ENCODE measurements at regions not wholly inside any gene's neighbourhood (a gene's known extent, or its start where the extent isn't known, plus 50 kb on each side); places are given as distances from the start of the nearest gene placed in this dataset.
"Not testable (repeated sequence)": the region's sequence is repeated elsewhere in the genome, so short reads cannot be mapped to it uniquely, and the experiment has no call there.

GRCh38 chr6:62819640-62820039, 391.6 kb upstream of the FKBP1C start:
- peaks cover 20% of the 10 kb centered on the region for H3K9me3 Mint-ChIP-seq
- TF ChIP-seq CTCF (IDR thresholded peaks at IDR 0.05) = no peak
- no peaks in the 10 kb centered on the region for H3K4me1 Mint-ChIP-seq
- no peaks in the 10 kb centered on the region for H3K36me3 Mint-ChIP-seq (ENCODE audit: low read depth)
- H3K27me3 Mint-ChIP-seq (ENCODE audit: low read depth, poor library complexity) = no peaks in the 10 kb centered on the region
- DNase-seq = no peak
- no peak overlapping the region for H3K4me3 Mint-ChIP-seq
- no peak overlapping the region for H3K27ac Mint-ChIP-seq

GRCh38 chr6:62808565-62809293, 402.5 kb upstream of the FKBP1C start:
- Mint-ChIP-seq H3K27me3 (ENCODE audit: low read depth, poor library complexity) (no peaks in the 10 kb centered on the region), H3K4me1 (no peaks in the 10 kb centered on the region), H3K9me3 (no peaks in the 10 kb centered on the region), H3K27ac (no peak overlapping the region), H3K4me3 (no peak overlapping the region), H3K36me3 (ENCODE audit: low read depth) (no peaks in the 10 kb centered on the region)
- no peak for DNase-seq
- no peak for TF ChIP-seq CTCF (IDR thresholded peaks at IDR 0.05)

DNA sequence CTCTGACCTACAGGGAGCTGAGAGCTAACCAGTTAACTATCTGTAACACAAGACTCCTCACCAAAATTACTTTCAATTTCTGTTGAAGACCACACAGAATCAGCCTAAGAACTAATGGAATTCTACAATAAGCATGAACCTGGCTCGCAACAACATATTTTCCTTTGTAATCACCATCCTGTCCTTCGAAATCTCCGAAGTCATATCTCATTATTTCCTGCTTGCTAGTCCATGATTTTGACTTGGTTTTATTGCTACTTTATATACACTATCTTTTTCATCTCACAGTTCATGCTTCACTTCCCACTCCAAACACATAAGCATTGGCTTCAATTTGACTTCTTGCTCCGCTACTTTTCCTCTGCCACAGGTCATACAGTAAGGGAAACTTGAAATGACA, 405.8 kb upstream of the FKBP1C start:
- peaks cover 7% of the 10 kb centered on the region for H3K4me1 Mint-ChIP-seq
- no peak overlapping the region for H3K27ac Mint-ChIP-seq

DNA sequence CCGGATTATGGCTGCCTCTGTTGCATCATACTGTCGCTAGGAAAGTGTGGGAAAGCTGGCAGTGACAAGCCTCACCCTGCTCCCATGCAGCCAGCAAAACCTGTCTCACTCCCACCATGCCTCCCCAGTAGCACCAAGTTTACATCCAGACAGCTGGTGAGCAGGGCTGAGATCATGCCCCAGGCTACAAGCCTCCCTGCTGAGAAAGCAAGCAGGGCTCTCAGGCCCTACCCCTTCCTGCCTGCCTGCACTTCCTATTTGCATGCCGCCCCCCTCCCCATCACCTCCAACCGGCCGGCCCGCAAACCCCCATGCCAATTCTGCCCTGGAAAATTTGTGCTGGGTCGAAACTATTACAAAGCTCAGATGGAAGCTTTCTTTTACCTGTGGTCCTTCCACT, 408.2 kb upstream of the FKBP1C start:
- no peak overlapping the region for H3K27ac Mint-ChIP-seq
- H3K4me1 Mint-ChIP-seq = peaks cover 7% of the 10 kb centered on the region
- H3K9me3 Mint-ChIP-seq = no peaks in the 10 kb centered on the region
- no peaks in the 10 kb centered on the region for H3K27me3 Mint-ChIP-seq (ENCODE audit: low read depth, poor library complexity)
- no peaks in the 10 kb centered on the region for H3K36me3 Mint-ChIP-seq (ENCODE audit: low read depth)
- H3K4me3 Mint-ChIP-seq = no peak overlapping the region
- no peak for DNase-seq
- TF ChIP-seq CTCF (IDR thresholded peaks at IDR 0.05) = no peak

More for the DNA sequence above, 405.8 kb upstream of the FKBP1C start:
- H3K36me3 Mint-ChIP-seq (ENCODE audit: low read depth) = no peaks in the 10 kb centered on the region
- no peaks in the 10 kb centered on the region for H3K27me3 Mint-ChIP-seq (ENCODE audit: low read depth, poor library complexity)
- no peaks in the 10 kb centered on the region for H3K9me3 Mint-ChIP-seq
- no peak overlapping the region for H3K4me3 Mint-ChIP-seq
- DNase-seq = no peak
- no peak for TF ChIP-seq CTCF (IDR thresholded peaks at IDR 0.05)

DNA sequence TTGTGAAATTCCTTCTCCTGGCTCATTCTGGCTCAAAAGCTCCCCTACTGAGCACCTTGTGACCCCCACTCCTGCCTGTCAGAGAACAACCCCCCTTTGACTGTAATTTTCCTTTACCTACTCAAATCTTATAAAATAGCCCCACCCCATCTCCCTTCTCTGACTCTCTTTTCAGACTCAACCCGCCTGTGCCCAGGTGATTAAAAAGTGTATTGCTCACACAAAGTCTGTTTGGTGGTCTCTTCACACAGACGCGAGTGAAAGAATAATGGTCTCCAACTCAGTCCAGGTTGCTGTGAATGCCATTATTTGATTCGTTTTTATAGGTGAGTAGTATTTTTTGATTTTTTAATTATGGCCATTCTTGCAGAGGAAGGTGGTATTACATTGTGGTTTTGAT, 414.1 kb upstream of the FKBP1C start:
- H3K4me1 Mint-ChIP-seq = peaks cover 1% of the 10 kb centered on the region
- H3K9me3 Mint-ChIP-seq = peaks cover 6% of the 10 kb centered on the region
- H3K36me3 Mint-ChIP-seq (ENCODE audit: low read depth) = no peaks in the 10 kb centered on the region
- TF ChIP-seq CTCF (IDR thresholded peaks at IDR 0.05) = no peak
- H3K4me3 Mint-ChIP-seq = no peak overlapping the region
- no peaks in the 10 kb centered on the region for H3K27me3 Mint-ChIP-seq (ENCODE audit: low read depth, poor library complexity)
- no peak for DNase-seq
- H3K27ac Mint-ChIP-seq = no peak overlapping the region

DNA sequence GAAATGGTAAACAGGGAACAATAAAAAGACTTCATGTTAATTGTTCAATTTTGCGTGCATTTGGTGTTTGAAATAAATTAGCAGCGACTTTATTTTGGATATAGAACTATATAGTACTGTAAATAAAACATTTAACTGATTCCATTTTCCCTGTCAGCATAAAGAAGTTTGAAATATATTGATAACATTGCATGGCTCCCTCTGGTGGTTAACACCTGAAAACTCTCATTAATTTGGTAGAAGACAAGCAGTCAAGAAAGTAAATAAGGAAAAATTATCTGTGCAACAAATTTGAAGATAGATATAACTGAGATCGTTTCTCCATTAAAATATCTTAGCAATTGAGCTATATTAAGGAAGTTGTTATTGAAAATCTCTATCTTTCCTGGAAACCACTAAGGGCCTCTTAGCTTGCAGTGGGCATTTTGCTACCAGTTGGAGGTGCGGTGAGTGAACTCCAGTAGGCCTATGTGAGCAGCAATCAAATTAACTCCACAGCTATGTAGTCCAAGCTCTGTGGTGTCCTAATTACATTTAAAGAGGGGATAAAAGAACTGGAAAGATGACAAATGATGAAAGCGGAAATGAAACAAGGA, 435.7 kb upstream of the FKBP1C start:
- no peaks in the 10 kb centered on the region for H3K4me1 Mint-ChIP-seq
- H3K27me3 Mint-ChIP-seq (ENCODE audit: low read depth, poor library complexity) = no peaks in the 10 kb centered on the region
- no peak overlapping the region for H3K4me3 Mint-ChIP-seq
- H3K36me3 Mint-ChIP-seq (ENCODE audit: low read depth) = no peaks in the 10 kb centered on the region
- TF ChIP-seq CTCF (IDR thresholded peaks at IDR 0.05) = peak; percentile 68
- H3K9me3 Mint-ChIP-seq = no peaks in the 10 kb centered on the region
- DNase-seq = no peak
- no peak overlapping the region for H3K27ac Mint-ChIP-seq

DNA sequence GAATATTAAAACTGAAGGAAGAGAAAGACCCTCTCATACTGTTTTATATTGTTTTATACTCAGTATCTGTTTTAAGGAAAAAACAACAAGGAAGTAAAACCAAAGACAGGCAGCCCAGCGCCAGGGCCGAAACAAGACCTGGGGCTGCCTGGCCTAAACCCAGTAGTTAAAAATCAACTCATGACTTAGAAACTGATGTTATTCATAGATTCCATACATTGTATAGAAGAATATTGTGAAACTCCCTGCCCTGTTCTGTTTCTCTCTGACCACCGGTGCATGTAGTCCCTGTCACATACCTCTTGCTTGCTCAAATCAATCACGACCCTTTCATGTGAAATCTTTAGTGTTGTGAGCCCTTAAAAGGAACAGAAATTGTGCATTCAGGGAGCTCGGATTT, 445.1 kb upstream of the FKBP1C start:
- not testable (repeated sequence) for H3K4me3 Mint-ChIP-seq; H3K9me3 Mint-ChIP-seq; DNase-seq; H3K27me3 Mint-ChIP-seq (ENCODE audit: low read depth, poor library complexity); H3K36me3 Mint-ChIP-seq (ENCODE audit: low read depth); H3K4me1 Mint-ChIP-seq
- H3K27ac Mint-ChIP-seq = peak overlapping the region; percentile 35

Measured in nephron progenitor cell (in vitro differentiated cells).